Neural cell (in vitro differentiated cells): ENCODE measurements at regions not wholly inside any gene's neighbourhood (a gene's known extent, or its start where the extent isn't known, plus 50 kb on each side); places are given as distances from the start of the nearest gene placed in this dataset.

Source experiments
- H2AFZ ChIP-seq: fragments of 200-600, 300-800 bp; sonication (generic), shearing (Covaris generic); 2 replicates; pipeline ENCODE4 v1.6.0; 2014; ENCODE audit warnings: low read depth, mild to moderate bottlenecking, antibody characterized with exemption, low read length, moderate library complexity
- H3F3A ChIP-seq: fragments of 200-600 bp; shearing (Covaris generic); 2 replicates; pipeline ENCODE4 v1.6.1; 2016; ENCODE audit warnings: mild to moderate bottlenecking, moderate library complexity, mixed read lengths, antibody characterized with exemption, low read length; ENCODE audit not compliant: insufficient read depth, poor library complexity, severe bottlenecking
- H3K27ac ChIP-seq: fragments of 200-600, 300-800 bp; sonication (generic), shearing (Covaris generic); 2 replicates; pipeline ENCODE4 v1.5.1; 2014; ENCODE audit warnings: mild to moderate bottlenecking, low read length, moderate library complexity
- H3K27me3 ChIP-seq: fragments of 300-800, 200-600 bp; sonication (generic), shearing (Covaris generic); 2 replicates; pipeline ENCODE4 v1.6.0; 2014; ENCODE audit warnings: mild to moderate bottlenecking, low read depth, low read length, moderate library complexity; ENCODE audit not compliant: insufficient read depth
- H3K36me3 ChIP-seq: fragments of 300-800, 200-600 bp; sonication (generic), shearing (Covaris generic); 2 replicates; pipeline ENCODE4 v1.5.1; 2014; ENCODE audit warnings: mild to moderate bottlenecking, antibody characterized with exemption, low read length, moderate library complexity; ENCODE audit not compliant: insufficient read depth
- H3K4me2 ChIP-seq: fragments of 300-800, 200-600 bp; sonication (generic), shearing (Covaris generic); 2 replicates; pipeline ENCODE4 v1.6.0; 2014; ENCODE audit warnings: mild to moderate bottlenecking, low read length
- H3K4me3 ChIP-seq: fragments of 300-800, 200-600 bp; sonication (generic), shearing (Covaris generic); 2 replicates; pipeline ENCODE4 v1.5.1; 2014; ENCODE audit warnings: mild to moderate bottlenecking, low read length, moderate library complexity
- H3K79me2 ChIP-seq: fragments of 200-600 bp; shearing (Covaris generic); replicated peaks from 2 replicates; pipeline ENCODE4 v1.6.0; 2014; ENCODE audit warnings: mild to moderate bottlenecking, low read length, moderate library complexity; ENCODE audit not compliant: insufficient read depth
- H3K9ac ChIP-seq: fragments of 300-800, 200-600 bp; sonication (generic), shearing (Covaris generic); 2 replicates; pipeline ENCODE4 v1.6.1; 2016; ENCODE audit warnings: mild to moderate bottlenecking, low read length, mixed read lengths
- H3K9me2 ChIP-seq: fragments of 200-600 bp; shearing (Covaris generic); 2 replicates; pipeline ENCODE4 v1.6.1; 2016; ENCODE audit warnings: mild to moderate bottlenecking, low read length, mixed read lengths; ENCODE audit not compliant: insufficient read depth
- H3K9me3 ChIP-seq: fragments of 200-600, 300-800 bp; sonication (generic), shearing (Covaris generic); 2 replicates; pipeline ENCODE4 v1.6.1; 2016; ENCODE audit warnings: mild to moderate bottlenecking, mixed run types, low read length, moderate library complexity, mixed read lengths
- H4K20me1 ChIP-seq: fragments of 200-600 bp; shearing (Covaris generic); 2 replicates; pipeline ENCODE4 v1.6.1; 2016; ENCODE audit warnings: mild to moderate bottlenecking, mixed run types; ENCODE audit not compliant: insufficient read depth
- CTCF ChIP-seq: fragments of 450-650 bp; IDR thresholded peaks from 2 replicates; pipeline ENCODE4 v1.5.1; 2014; ENCODE audit warnings: antibody characterized with exemption, mild to moderate bottlenecking, moderate library complexity; ENCODE audit not compliant: poor library complexity, severe bottlenecking
- EP300 ChIP-seq: fragments of 450-650 bp; conservative IDR thresholded peaks from 2 replicates; pipeline ENCODE4 v1.6.1; 2014; ENCODE audit warnings: antibody characterized with exemption, mild to moderate bottlenecking, moderate library complexity; ENCODE audit not compliant: poor library complexity, severe bottlenecking
- EZH2 ChIP-seq: fragments of 200-600, 300-800 bp; shearing (Covaris generic), sonication (generic); IDR thresholded peaks from 2 replicates; pipeline ENCODE4 v1.6.1; 2014; ENCODE audit warnings: antibody characterized with exemption, low read length, borderline replicate concordance, mild to moderate bottlenecking; ENCODE audit not compliant: insufficient read depth, poor library complexity, severe bottlenecking
- MXI1 ChIP-seq: fragments of 450-650 bp; conservative IDR thresholded peaks from 2 replicates; pipeline ENCODE4 v1.6.1; 2014; ENCODE audit warnings: antibody characterized with exemption, mild to moderate bottlenecking; ENCODE audit not compliant: poor library complexity, severe bottlenecking
- POLR2AphosphoS5 ChIP-seq: IDR thresholded peaks from 2 replicates; pipeline ENCODE4 v1.6.1; 2012
- RAD21 ChIP-seq: fragments of 450-650 bp; conservative IDR thresholded peaks from 2 replicates; pipeline ENCODE4 v1.6.1; 2014; ENCODE audit warnings: antibody characterized with exemption, mild to moderate bottlenecking, moderate library complexity
- REST ChIP-seq: IDR thresholded peaks from 2 replicates; pipeline ENCODE4 v1.6.1; 2012; ENCODE audit warnings: borderline replicate concordance
- SMC3 ChIP-seq: fragments of 450-650 bp; conservative IDR thresholded peaks from 2 replicates; pipeline ENCODE4 v1.6.1; 2014; ENCODE audit warnings: antibody characterized with exemption, mild to moderate bottlenecking, moderate library complexity; ENCODE audit not compliant: poor library complexity
- TAF1 ChIP-seq: IDR thresholded peaks from 2 replicates; pipeline ENCODE4 v1.6.1; 2012; ENCODE audit warnings: low read depth

DNA sequence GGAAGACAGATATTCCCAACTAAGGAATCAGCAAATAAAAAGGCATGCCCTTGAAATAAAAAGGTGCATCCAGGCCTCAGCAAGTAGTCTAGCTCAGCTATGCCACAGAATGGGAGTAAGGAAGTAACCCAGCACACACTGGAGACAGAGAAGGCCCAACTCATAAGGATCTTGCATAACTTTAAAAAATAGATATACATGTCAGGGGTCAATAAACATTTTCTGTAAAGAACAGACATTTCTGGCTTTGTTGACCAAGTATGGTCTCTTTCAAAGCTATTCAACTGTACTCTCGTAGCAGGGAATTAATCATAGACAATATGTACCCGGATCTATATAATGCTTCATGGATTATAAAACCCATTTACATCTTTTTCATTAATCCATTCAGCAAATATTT lies 449.3 kb downstream of the TAFA4 start:
- TF ChIP-seq TAF1: no peak
- TF ChIP-seq SMC3: no peak
- TF ChIP-seq POLR2AphosphoS5: no peak
- TF ChIP-seq REST: no peak
- TF ChIP-seq CTCF: no peak
- TF ChIP-seq EZH2: no peak
- TF ChIP-seq MXI1: no peak
- no peak for TF ChIP-seq RAD21
- no peak for TF ChIP-seq EP300
- Histone ChIP-seq H3K4me3 (no peak overlapping the region), H2AFZ (no peak overlapping the region), H3K9ac (no peak overlapping the region), H3F3A (no peaks in the 10 kb centered on the region), H3K9me3 (no peaks in the 10 kb centered on the region), H3K27ac (no peak overlapping the region), H3K79me2 (no peaks in the 10 kb centered on the region), H3K9me2 (no peaks in the 10 kb centered on the region), H3K27me3 (no peaks in the 10 kb centered on the region), H3K4me2 (no peak overlapping the region), H3K36me3 (no peaks in the 10 kb centered on the region), H4K20me1 (no peaks in the 10 kb centered on the region)

GRCh38 chr3:68482565-68482964 lies 449.8 kb downstream of the TAFA4 start:
- Histone ChIP-seq H3K9ac (no peak overlapping the region), H3K27ac (no peak overlapping the region), H3K27me3 (no peaks in the 10 kb centered on the region), H3K36me3 (no peaks in the 10 kb centered on the region), H3K9me3 (no peaks in the 10 kb centered on the region), H3K4me2 (no peak overlapping the region), H3K79me2 (no peaks in the 10 kb centered on the region), H3K4me3 (no peak overlapping the region), H3K9me2 (no peaks in the 10 kb centered on the region), H3F3A (no peaks in the 10 kb centered on the region), H4K20me1 (no peaks in the 10 kb centered on the region), H2AFZ (no peak overlapping the region)
- no peak for TF ChIP-seq EP300
- no peak for TF ChIP-seq EZH2
- no peak for TF ChIP-seq REST
- TF ChIP-seq POLR2AphosphoS5: no peak
- TF ChIP-seq SMC3: no peak
- no peak for TF ChIP-seq RAD21
- no peak for TF ChIP-seq TAF1
